GM18498 (cell line): ENCODE measurements at regions not wholly inside any gene's neighbourhood (a gene's known extent, or its start where the extent isn't known, plus 50 kb on each side); places are given as distances from the start of the nearest gene placed in this dataset.

Experiments used
- ATAC-seq: cut with Tn5 transposase; IDR thresholded peaks from one replicate; pipeline ENCODE4 v1.9.1; 2021; ENCODE audit warnings: mild to moderate bottlenecking, moderate library complexity; ENCODE audit not compliant: unreplicated experiment

GRCh38 chr5:8048920-8049319 is 180.0 kb downstream of the MTRR start:
- no peak for ATAC-seq

- ATAC-seq = no peak
These were observed 181.7 kb downstream of the MTRR start for GRCh38 chr5:8050616-8051175.

- no peak for ATAC-seq
These were observed 184.3 kb downstream of the MTRR start for GRCh38 chr5:8053270-8053669.

- ATAC-seq = no peak
These were observed 188.8 kb downstream of the MTRR start for GRCh38 chr5:8057769-8058168.

GRCh38 chr5:8058616-8059190 is 189.8 kb downstream of the MTRR start:
- ATAC-seq = no peak

GRCh38 chr5:8059337-8059736 is 190.4 kb downstream of the MTRR start:
- no peak for ATAC-seq

GRCh38 chr5:8060235-8060952 is 191.4 kb downstream of the MTRR start:
- no peak for ATAC-seq

GRCh38 chr5:8060953-8061429 is 192.0 kb downstream of the MTRR start:
- ATAC-seq = no peak

- ATAC-seq = no peak
These were observed 193.6 kb downstream of the MTRR start for GRCh38 chr5:8062521-8062920.

GRCh38 chr5:8068078-8068477 is 199.1 kb downstream of the MTRR start:
- ATAC-seq = no peak

GRCh38 chr5:8070138-8070537 is 201.2 kb downstream of the MTRR start:
- no peak for ATAC-seq

GRCh38 chr5:8079056-8079455 is 210.1 kb downstream of the MTRR start:
- no peak for ATAC-seq

GRCh38 chr5:8081179-8081578 is 212.2 kb downstream of the MTRR start:
- no peak for ATAC-seq

GRCh38 chr5:8093669-8094068 is 224.7 kb downstream of the MTRR start:
- no peak for ATAC-seq

GRCh38 chr5:8094304-8094703 is 225.4 kb downstream of the MTRR start:
- ATAC-seq = no peak

GRCh38 chr5:8097146-8097545 is 228.2 kb downstream of the MTRR start:
- ATAC-seq = no peak

GRCh38 chr5:8098081-8098480 is 229.1 kb downstream of the MTRR start:
- no peak for ATAC-seq

- no peak for ATAC-seq
These were observed 233.8 kb downstream of the MTRR start for GRCh38 chr5:8102714-8103113.

GRCh38 chr5:8114597-8115266 is 245.8 kb downstream of the MTRR start:
- ATAC-seq = no peak

- ATAC-seq = no peak
These were observed 254.6 kb downstream of the MTRR start for GRCh38 chr5:8123559-8123958.

- ATAC-seq = no peak
These were observed 265.7 kb downstream of the MTRR start for GRCh38 chr5:8134609-8135008.

GRCh38 chr5:8135742-8136141 is 266.8 kb downstream of the MTRR start:
- ATAC-seq = no peak
